NK-92 treated with Interleukin-12 subunit alpha and Interleukin-12 subunit beta, amount 100 ng/mL, for 24 hours (cell line): ENCODE measurements at regions not wholly inside any gene's neighbourhood (a gene's known extent, or its start where the extent isn't known, plus 50 kb on each side); places are given as distances from the start of the nearest gene placed in this dataset.
A peak's percentile ranks its signal among the peaks of the same experiment; 100 is the strongest.
"Not testable (repeated sequence)": the region's sequence is repeated elsewhere in the genome, so short reads cannot be mapped to it uniquely, and the experiment has no call there.

Experiments
- DNase-seq: peaks from one replicate; lab custom pipeline; 2025; lab: John Stamatoyannopoulos, UW

GRCh38 chr13:107665926-107666458, 549.3 kb downstream of the LIG4 start:
- DNase-seq = no peak

- peak; percentile 20 for DNase-seq
Measured at GRCh38 chr13:107650081-107650701, 565.1 kb downstream of the LIG4 start.

- no peak for DNase-seq
Measured at GRCh38 chr13:107649079-107649478, 566.3 kb downstream of the LIG4 start.

GRCh38 chr13:107644136-107644535, 571.2 kb downstream of the LIG4 start:
- no peak for DNase-seq

- DNase-seq = no peak
Measured at GRCh38 chr13:107643615-107644014, 571.7 kb downstream of the LIG4 start.

- DNase-seq = no peak
Measured at GRCh38 chr13:107642831-107643230, 572.5 kb downstream of the LIG4 start.

GRCh38 chr13:107641574-107641973, 573.8 kb downstream of the LIG4 start:
- no peak for DNase-seq

- no peak for DNase-seq
Measured at GRCh38 chr13:107625648-107626047, 589.7 kb downstream of the LIG4 start.

GRCh38 chr13:107617527-107617926, 597.8 kb downstream of the LIG4 start:
- DNase-seq = no peak

- no peak for DNase-seq
Measured at GRCh38 chr13:107612376-107612775, 603.0 kb downstream of the LIG4 start.

- DNase-seq = no peak
Measured at GRCh38 chr13:107608736-107609135, 606.6 kb downstream of the LIG4 start.

- DNase-seq = no peak
Measured at GRCh38 chr13:107600971-107601370, 614.4 kb downstream of the LIG4 start.

GRCh38 chr13:107596306-107596705, 619.0 kb downstream of the LIG4 start:
- DNase-seq = not testable (repeated sequence)

GRCh38 chr13:107590556-107590955, 624.8 kb downstream of the LIG4 start:
- DNase-seq = no peak

- DNase-seq = no peak
Measured at GRCh38 chr13:107587681-107588080, 627.7 kb downstream of the LIG4 start.

GRCh38 chr13:107586216-107586615, 629.1 kb downstream of the LIG4 start:
- no peak for DNase-seq

- no peak for DNase-seq
Measured at GRCh38 chr13:107585469-107586180, 629.7 kb downstream of the LIG4 start.

- no peak for DNase-seq
Measured at GRCh38 chr13:107582171-107582570, 633.2 kb downstream of the LIG4 start.

- DNase-seq = no peak
Measured at GRCh38 chr13:107580741-107581412, 634.5 kb downstream of the LIG4 start.

GRCh38 chr13:107576430-107576829, 638.9 kb downstream of the LIG4 start:
- DNase-seq = no peak

GRCh38 chr13:107574517-107575210, 640.7 kb downstream of the LIG4 start:
- DNase-seq = no peak

GRCh38 chr13:107573184-107573583, 642.2 kb downstream of the LIG4 start:
- DNase-seq = no peak
